ENCODE measurements at regions not wholly inside any gene's neighbourhood (a gene's known extent, or its start where the extent isn't known, plus 50 kb on each side); places are given as distances from the start of the nearest gene placed in this dataset.

GRCh38 chr13:84080748-84081530 lies 198.7 kb upstream of the SLITRK1 start:
- no peak overlapping the region for H3K27ac ChIP-seq
- TF ChIP-seq, protein P1, sequence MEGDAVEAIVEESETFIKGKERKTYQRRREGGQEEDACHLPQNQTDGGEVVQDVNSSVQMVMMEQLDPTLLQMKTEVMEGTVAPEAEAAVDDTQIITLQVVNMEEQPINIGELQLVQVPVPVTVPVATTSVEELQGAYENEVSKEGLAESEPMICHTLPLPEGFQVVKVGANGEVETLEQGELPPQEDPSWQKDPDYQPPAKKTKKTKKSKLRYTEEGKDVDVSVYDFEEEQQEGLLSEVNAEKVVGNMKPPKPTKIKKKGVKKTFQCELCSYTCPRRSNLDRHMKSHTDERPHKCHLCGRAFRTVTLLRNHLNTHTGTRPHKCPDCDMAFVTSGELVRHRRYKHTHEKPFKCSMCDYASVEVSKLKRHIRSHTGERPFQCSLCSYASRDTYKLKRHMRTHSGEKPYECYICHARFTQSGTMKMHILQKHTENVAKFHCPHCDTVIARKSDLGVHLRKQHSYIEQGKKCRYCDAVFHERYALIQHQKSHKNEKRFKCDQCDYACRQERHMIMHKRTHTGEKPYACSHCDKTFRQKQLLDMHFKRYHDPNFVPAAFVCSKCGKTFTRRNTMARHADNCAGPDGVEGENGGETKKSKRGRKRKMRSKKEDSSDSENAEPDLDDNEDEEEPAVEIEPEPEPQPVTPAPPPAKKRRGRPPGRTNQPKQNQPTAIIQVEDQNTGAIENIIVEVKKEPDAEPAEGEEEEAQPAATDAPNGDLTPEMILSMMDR (conservative IDR thresholded peaks at IDR 0.05): no peak
- TF ChIP-seq ZFX (IDR thresholded peaks at IDR 0.05): no peak

DNA sequence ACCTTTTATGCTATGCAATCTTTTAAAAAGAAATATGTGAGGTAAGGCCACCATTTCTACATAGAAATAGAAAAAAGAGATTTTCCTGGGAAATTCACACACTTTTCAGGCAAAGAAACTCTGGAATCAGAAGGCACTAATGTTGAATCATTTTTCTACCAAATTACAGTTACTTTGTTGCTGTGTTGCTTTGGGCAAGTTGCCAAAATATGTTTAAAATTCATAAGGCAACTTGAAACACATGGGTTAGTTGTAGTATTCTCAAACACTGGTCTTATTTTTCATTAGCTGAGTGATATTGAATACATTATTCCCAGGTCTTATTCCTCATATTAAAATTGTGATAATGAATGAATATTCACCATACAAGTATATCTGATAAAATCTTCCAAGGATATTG lies 195.0 kb upstream of the SLITRK1 start:
- no peak overlapping the region for H3K27ac ChIP-seq
- TF ChIP-seq, protein P1 (conservative IDR thresholded peaks at IDR 0.05): no peak
- TF ChIP-seq ZFX (IDR thresholded peaks at IDR 0.05): no peak

DNA sequence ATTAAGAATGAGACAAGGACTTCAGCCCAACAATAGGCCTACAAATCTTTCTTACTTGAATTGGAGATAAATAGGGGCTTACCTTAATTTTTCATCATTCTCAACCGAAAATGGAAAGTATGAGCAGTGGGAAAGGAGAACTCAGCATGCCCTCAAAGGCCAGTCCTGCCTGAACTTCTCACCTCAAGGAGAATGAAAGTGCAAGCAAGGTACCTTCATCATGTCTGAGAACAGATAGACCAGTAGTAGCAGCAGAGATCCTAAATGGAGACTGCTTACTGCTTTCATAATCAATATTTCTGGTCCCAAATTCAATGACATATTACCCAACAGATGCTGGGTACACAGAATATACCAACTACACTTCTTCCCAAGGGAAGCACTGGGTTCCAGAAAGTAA lies 194.0 kb upstream of the SLITRK1 start:
- TF ChIP-seq, protein P1 (conservative IDR thresholded peaks at IDR 0.05): no peak
- TF ChIP-seq ZFX (IDR thresholded peaks at IDR 0.05): no peak
- no peak overlapping the region for H3K27ac ChIP-seq

DNA sequence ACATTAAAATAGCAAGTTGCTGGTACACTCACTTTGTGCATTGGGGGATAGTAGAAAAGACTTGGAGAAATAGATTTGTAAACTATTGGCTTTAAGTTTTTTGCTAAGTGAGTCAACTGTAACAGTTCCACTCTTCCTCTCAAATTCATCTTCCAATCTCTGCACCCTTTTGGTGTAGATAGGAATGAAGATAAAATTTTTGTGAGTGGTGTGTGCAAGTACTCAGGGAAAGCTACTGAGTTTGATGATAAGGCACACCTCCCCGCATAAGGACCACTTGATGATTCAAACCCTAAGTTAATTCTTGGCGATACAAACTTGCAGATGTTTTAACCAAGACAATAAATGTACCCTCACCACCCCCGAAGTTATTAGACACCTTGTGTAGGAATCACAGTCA lies 168.3 kb upstream of the SLITRK1 start:
- TF ChIP-seq ZFX (IDR thresholded peaks at IDR 0.05): no peak
- TF ChIP-seq, protein P1 (conservative IDR thresholded peaks at IDR 0.05): no peak
- H3K27ac ChIP-seq: no peak overlapping the region

GRCh38 chr13:84049443-84050219 lies 167.4 kb upstream of the SLITRK1 start:
- no peak for TF ChIP-seq ZFX (IDR thresholded peaks at IDR 0.05)
- TF ChIP-seq, protein P1 (conservative IDR thresholded peaks at IDR 0.05): no peak
- H3K27ac ChIP-seq: no peak overlapping the region

GRCh38 chr13:84044805-84045204 lies 162.5 kb upstream of the SLITRK1 start:
- TF ChIP-seq, protein P1 (conservative IDR thresholded peaks at IDR 0.05): no peak
- TF ChIP-seq ZFX (IDR thresholded peaks at IDR 0.05): no peak
- no peak overlapping the region for H3K27ac ChIP-seq

DNA sequence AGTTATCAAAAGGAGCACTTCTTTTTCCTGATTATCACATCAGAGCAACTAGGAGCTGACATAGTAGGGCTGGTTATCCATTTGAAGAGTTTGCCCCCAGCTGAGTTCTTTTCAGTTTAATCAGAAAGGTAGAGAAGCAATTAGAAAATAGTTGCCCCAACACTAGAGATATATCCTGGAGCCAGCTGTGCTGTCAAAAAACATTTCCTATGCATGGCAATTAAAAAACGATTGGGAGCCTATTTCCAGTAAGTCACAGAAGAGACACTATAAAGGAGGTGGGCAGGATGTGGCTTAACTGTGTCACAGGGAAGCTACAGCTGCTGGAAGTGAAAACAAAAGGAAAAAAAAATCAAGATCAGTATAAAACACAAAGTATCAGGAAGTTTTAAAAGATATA lies 155.7 kb upstream of the SLITRK1 start:
- H3K27ac ChIP-seq: no peak overlapping the region
- TF ChIP-seq ZFX (IDR thresholded peaks at IDR 0.05): no peak
- TF ChIP-seq, protein P1 (conservative IDR thresholded peaks at IDR 0.05): no peak
